CD4-positive, alpha-beta T cell (primary cell): ENCODE measurements at regions not wholly inside any gene's neighbourhood (a gene's known extent, or its start where the extent isn't known, plus 50 kb on each side); places are given as distances from the start of the nearest gene placed in this dataset.

Source experiments
- ATAC-seq: fragments of 200-7000 bp; cut with Tn5 transposase; one replicate; pipeline ENCODE4 v1.10.0; 2022; ENCODE audit warnings: mild to moderate bottlenecking; ENCODE audit not compliant: poor library complexity
- CTCF ChIA-PET: fragments of 350-600 bp; sonication (Branson Sonifier 250); formaldehyde crosslinking; loops from one replicate; lab custom pipeline; 2021; ENCODE audit warnings: antibody characterized with exemption, inconsistent platforms; lab: Charles Lee
- POLR2A ChIA-PET: fragments of 350-600 bp; sonication (Branson Sonifier 250); formaldehyde crosslinking; loops from one replicate; lab custom pipeline; 2021; ENCODE audit warnings: antibody characterized with exemption, inconsistent platforms; lab: Charles Lee
- DNase-seq, 14 experiments: peaks; one replicate each; pipeline ENCODE4 v3.0.0-alpha.2; 2013 to 2020; ENCODE audit warnings: mixed read lengths in 2 of 14
- H3K27ac ChIP-seq, 2 donors: one replicate each; pipeline versions ENCODE4 v1.5.1 to v1.7.0; 2013; ENCODE audit warnings: low read length in 2 of 2, low read depth in 1 of 2, mild to moderate bottlenecking in 1 of 2
- H3K27me3 ChIP-seq, 2 experiments: 1 replicate in 1 of 2; 2 replicates in 1 of 2; pipeline versions ENCODE4 v1.6.1 to v1.7.0; 2013; ENCODE audit warnings: low read length in 2 of 2, control low read depth in 1 of 2, mild to moderate bottlenecking in 1 of 2, moderate library complexity in 1 of 2; ENCODE audit not compliant: insufficient read depth in 2 of 2, control insufficient read depth in 1 of 2
- H3K36me3 ChIP-seq: one replicate; pipeline ENCODE4 v1.6.1; 2013; ENCODE audit warnings: low read length, control low read depth; ENCODE audit not compliant: insufficient read depth
- H3K4me1 ChIP-seq: one replicate; pipeline ENCODE4 v1.6.1; 2013; ENCODE audit warnings: low read length, control low read depth; ENCODE audit not compliant: insufficient read depth
- H3K4me3 ChIP-seq: one replicate; pipeline ENCODE4 v1.5.1; 2013; ENCODE audit warnings: mild to moderate bottlenecking, low read length, moderate library complexity
- H3K9me3 ChIP-seq, 2 experiments: 1 replicate in 1 of 2; 2 replicates in 1 of 2; pipeline versions ENCODE4 v1.6.1 to v1.7.0; 2013; ENCODE audit warnings: low read length in 2 of 2, mild to moderate bottlenecking in 2 of 2, control low read depth in 1 of 2, moderate library complexity in 1 of 2; ENCODE audit not compliant: control insufficient read depth in 1 of 2, insufficient read depth in 1 of 2
- H3K27ac Mint-ChIP-seq: one replicate; pipeline ENCODE4 v1.8.0; 2020; ENCODE audit warnings: mixed read lengths
- H3K27me3 Mint-ChIP-seq: one replicate; pipeline ENCODE4 v1.8.0; 2021; ENCODE audit warnings: mixed read lengths
- H3K36me3 Mint-ChIP-seq: one replicate; pipeline ENCODE4 v1.8.0; 2021; ENCODE audit warnings: low read depth, mixed read lengths
- H3K4me1 Mint-ChIP-seq: one replicate; pipeline ENCODE4 v1.8.0; 2021; ENCODE audit warnings: low read depth, mixed read lengths
- H3K4me3 Mint-ChIP-seq: one replicate; pipeline ENCODE4 v1.8.0; 2020; ENCODE audit warnings: mild to moderate bottlenecking, mixed read lengths
- H3K9me3 Mint-ChIP-seq: one replicate; pipeline ENCODE4 v1.8.0; 2020; ENCODE audit warnings: mixed read lengths
- CTCF ChIP-seq: fragments of 200-600 bp; IDR thresholded peaks from one replicate; pipeline ENCODE4 v1.8.0; 2022; ENCODE audit warnings: antibody characterized with exemption, mild to moderate bottlenecking
- intact Hi-C, 2 experiments: fragments of 100-400 bp; cut with DNase I in 1 of 2; cut with micrococcal nuclease in 1 of 2; formaldehyde crosslinking; loops; one replicate each; pipeline versions ENCODE4 v1.15.1 to v1.9.0; 2023 to 2025; cut with DNase I, micrococcal nuclease

GRCh38 chr6:4671587-4672115, 104.6 kb upstream of the CDYL start:
- DNase-seq (no peak), ATAC-seq (no peak)
- H3K4me1 Mint-ChIP-seq, result no peaks in the 10 kb centered on the region
- CTCF ChIA-PET, result no interaction called here
- no peaks in the 10 kb centered on the region for H3K9me3 Mint-ChIP-seq
- intact Hi-C loops, result no loop called here
- no peaks in the 10 kb centered on the region for H3K9me3 ChIP-seq
- H3K4me3 Mint-ChIP-seq, result no peak overlapping the region
- H3K4me3 ChIP-seq, result no peak overlapping the region
- H3K36me3 Mint-ChIP-seq, result no peaks in the 10 kb centered on the region
- no peak for TF ChIP-seq CTCF
- POLR2A ChIA-PET, result no interaction called here
- H3K27me3 ChIP-seq, result no peaks in the 10 kb centered on the region
- H3K4me1 ChIP-seq, result no peaks in the 10 kb centered on the region
- H3K36me3 ChIP-seq, result no peaks in the 10 kb centered on the region
- no peak overlapping the region for H3K27ac ChIP-seq
- H3K27me3 Mint-ChIP-seq, result peaks cover 3% of the 10 kb centered on the region
- H3K27ac Mint-ChIP-seq, result no peak overlapping the region

GRCh38 chr6:4670824-4671409, 105.3 kb upstream of the CDYL start:
- no peaks in the 10 kb centered on the region for H3K9me3 ChIP-seq
- no peaks in the 10 kb centered on the region for H3K36me3 ChIP-seq
- Mint-ChIP-seq H3K9me3 (no peaks in the 10 kb centered on the region), H3K27me3 (peaks cover 9% of the 10 kb centered on the region), H3K4me3 (no peak overlapping the region), H3K27ac (no peak overlapping the region), H3K36me3 (no peaks in the 10 kb centered on the region), H3K4me1 (no peaks in the 10 kb centered on the region)
- ChIA-PET POLR2A (no interaction called here), CTCF (no interaction called here)
- DNase-seq, result no peak
- H3K27me3 ChIP-seq, result no peaks in the 10 kb centered on the region
- intact Hi-C loops, result no loop called here
- no peak for ATAC-seq
- TF ChIP-seq CTCF, result no peak
- H3K4me3 ChIP-seq, result no peak overlapping the region
- H3K27ac ChIP-seq, result no peak overlapping the region
- H3K4me1 ChIP-seq, result no peaks in the 10 kb centered on the region

- no peak overlapping the region for H3K4me3 ChIP-seq
- no peaks in the 10 kb centered on the region for H3K4me1 ChIP-seq
- ChIA-PET POLR2A (no interaction called here), CTCF (no interaction called here)
- intact Hi-C loops, result no loop called here
- H3K27ac ChIP-seq, result no peak overlapping the region
- H3K9me3 Mint-ChIP-seq, result no peaks in the 10 kb centered on the region
- no peaks in the 10 kb centered on the region for H3K36me3 ChIP-seq
- ATAC-seq (no peak), DNase-seq (no peak)
- H3K9me3 ChIP-seq, result no peaks in the 10 kb centered on the region
- no peaks in the 10 kb centered on the region for H3K27me3 ChIP-seq
- peaks cover 10% of the 10 kb centered on the region for H3K27me3 Mint-ChIP-seq
- H3K4me1 Mint-ChIP-seq, result no peaks in the 10 kb centered on the region
- no peak overlapping the region for H3K27ac Mint-ChIP-seq
- H3K4me3 Mint-ChIP-seq, result no peak overlapping the region
- H3K36me3 Mint-ChIP-seq, result no peaks in the 10 kb centered on the region
- TF ChIP-seq CTCF, result no peak
Observed at GRCh38 chr6:4670290-4670689, 105.9 kb upstream of the CDYL start.
